Activated CD4-positive, alpha-beta memory T cell treated with anti-CD3 and anti-CD28 coated beads for 36 hours (primary cell): ENCODE measurements at regions not wholly inside any gene's neighbourhood (a gene's known extent, or its start where the extent isn't known, plus 50 kb on each side); places are given as distances from the start of the nearest gene placed in this dataset.

Experiments
- CTCF ChIA-PET: fragments of 350-600 bp; sonication (Branson Sonifier 250); formaldehyde crosslinking; loops from one replicate; lab custom pipeline; 2021; ENCODE audit warnings: antibody characterized with exemption, inconsistent platforms; lab: Charles Lee
- POLR2A ChIA-PET: fragments of 350-600 bp; sonication (Branson Sonifier 250); formaldehyde crosslinking; loops from one replicate; lab custom pipeline; 2021; ENCODE audit warnings: antibody characterized with exemption; lab: Charles Lee
- DNase-seq: peaks from one replicate; pipeline ENCODE4 v3.0.0-alpha.2; 2020
- H3K27ac Mint-ChIP-seq: one replicate; pipeline ENCODE4 v1.8.0; 2021; ENCODE audit warnings: mixed read lengths
- H3K27me3 Mint-ChIP-seq: one replicate; pipeline ENCODE4 v1.8.0; 2021; ENCODE audit warnings: mixed read lengths
- H3K36me3 Mint-ChIP-seq: one replicate; pipeline ENCODE4 v1.8.0; 2021; ENCODE audit warnings: mixed read lengths
- H3K4me1 Mint-ChIP-seq: one replicate; pipeline ENCODE4 v1.8.0; 2021; ENCODE audit warnings: low read depth, mixed read lengths
- H3K4me3 Mint-ChIP-seq: one replicate; pipeline ENCODE4 v1.8.0; 2021; ENCODE audit warnings: mild to moderate bottlenecking, mixed read lengths
- H3K9me3 Mint-ChIP-seq: one replicate; pipeline ENCODE4 v1.8.0; 2021; ENCODE audit warnings: mixed read lengths
- intact Hi-C: fragments of 100-400 bp; cut with micrococcal nuclease; formaldehyde crosslinking; loops from one replicate; pipeline ENCODE4 v1.15.1; 2023

- Mint-ChIP-seq H3K36me3 (peaks cover 5% of the 10 kb centered on the region), H3K27me3 (peaks cover 2% of the 10 kb centered on the region), H3K27ac (no peak overlapping the region), H3K9me3 (peaks cover 4% of the 10 kb centered on the region), H3K4me3 (no peak overlapping the region), H3K4me1 (peaks cover 7% of the 10 kb centered on the region)
- POLR2A ChIA-PET = interaction anchor here (0.6 kb wide), 1 partner anchor 582 kb away, joined by 3 read pairs; no protein-coding TSS in a partner anchor
- CTCF ChIA-PET = interaction anchor here (1.1 kb wide), 1 partner anchor 489 kb away, joined by 3 read pairs; no protein-coding TSS in a partner anchor
- no peak for DNase-seq
- intact Hi-C loops = no loop called here
Observed at GRCh38 chr6:14221564-14222279, 104.2 kb downstream of the CD83 start.

GRCh38 chr6:14222956-14223355, 105.4 kb downstream of the CD83 start:
- H3K4me1 Mint-ChIP-seq = peaks cover 3% of the 10 kb centered on the region
- intact Hi-C loops = no loop called here
- no peak overlapping the region for H3K4me3 Mint-ChIP-seq
- H3K9me3 Mint-ChIP-seq = peaks cover 4% of the 10 kb centered on the region
- DNase-seq = no peak
- H3K36me3 Mint-ChIP-seq = peaks cover 5% of the 10 kb centered on the region
- H3K27me3 Mint-ChIP-seq = peaks cover 2% of the 10 kb centered on the region
- ChIA-PET CTCF (no interaction called here), POLR2A (no interaction called here)
- H3K27ac Mint-ChIP-seq = no peak overlapping the region

- POLR2A ChIA-PET = interaction anchor here (0.6 kb wide), 1 partner anchor 537 kb away, joined by 3 read pairs; no protein-coding TSS in a partner anchor
- Mint-ChIP-seq H3K4me3 (no peak overlapping the region), H3K27me3 (peaks cover 2% of the 10 kb centered on the region), H3K9me3 (peaks cover 4% of the 10 kb centered on the region), H3K36me3 (peaks cover 5% of the 10 kb centered on the region), H3K4me1 (peaks cover 6% of the 10 kb centered on the region), H3K27ac (no peak overlapping the region)
- no peak for DNase-seq
- CTCF ChIA-PET = interaction anchor here (0.6 kb wide), 1 partner anchor 479 kb away, joined by 3 read pairs; no protein-coding TSS in a partner anchor
- intact Hi-C loops = loop anchor here (5.0 kb wide), 1 partner anchor 53 kb away; no protein-coding TSS in a partner anchor
Observed at GRCh38 chr6:14224359-14225103, 107.0 kb downstream of the CD83 start.

- Mint-ChIP-seq H3K4me1 (peaks cover 6% of the 10 kb centered on the region), H3K27me3 (no peaks in the 10 kb centered on the region), H3K36me3 (peaks cover 5% of the 10 kb centered on the region), H3K9me3 (peaks cover 4% of the 10 kb centered on the region), H3K4me3 (no peak overlapping the region), H3K27ac (no peak overlapping the region)
- ChIA-PET CTCF (interaction anchor here (1.3 kb wide), 1 partner anchor 14 kb away, joined by 3 read pairs; no protein-coding TSS in a partner anchor), POLR2A (no interaction called here)
- no peak for DNase-seq
- intact Hi-C loops = loop anchor here (5.0 kb wide), 1 partner anchor 51 kb away; no protein-coding TSS in a partner anchor
Observed at GRCh38 chr6:14226051-14226660, 108.6 kb downstream of the CD83 start.

- H3K4me1 Mint-ChIP-seq = peaks cover 16% of the 10 kb centered on the region
- H3K4me3 Mint-ChIP-seq = no peak overlapping the region
- no peak overlapping the region for H3K27ac Mint-ChIP-seq
- H3K36me3 Mint-ChIP-seq = peaks cover 5% of the 10 kb centered on the region
- ChIA-PET POLR2A (interaction anchor here (0.6 kb wide), 1 partner anchor 456 kb away, joined by 5 read pairs; no protein-coding TSS in a partner anchor), CTCF (interaction anchor here (0.6 to 2.0 kb wide), 2 partner anchors 18 to 109 kb away, joined by 3 to 4 read pairs; no protein-coding TSS in a partner anchor)
- no peaks in the 10 kb centered on the region for H3K27me3 Mint-ChIP-seq
- DNase-seq = peak; percentile 80
- intact Hi-C loops = loop anchor here (5.0 kb wide), 1 partner anchor 49 kb away; no protein-coding TSS in a partner anchor
- H3K9me3 Mint-ChIP-seq = peaks cover 4% of the 10 kb centered on the region
Observed at GRCh38 chr6:14228571-14228970, 111.0 kb downstream of the CD83 start.

GRCh38 chr6:14231071-14231483, 113.5 kb downstream of the CD83 start:
- Mint-ChIP-seq H3K36me3 (peaks cover 4% of the 10 kb centered on the region), H3K27ac (no peak overlapping the region), H3K27me3 (no peaks in the 10 kb centered on the region), H3K4me1 (peaks cover 16% of the 10 kb centered on the region), H3K9me3 (peaks cover 3% of the 10 kb centered on the region), H3K4me3 (no peak overlapping the region)
- CTCF ChIA-PET = interaction anchor here (0.6 kb wide), 1 partner anchor 555 kb away, joined by 3 read pairs; no protein-coding TSS in a partner anchor
- DNase-seq = no peak
- intact Hi-C loops = no loop called here
- POLR2A ChIA-PET = no interaction called here

- intact Hi-C loops = no loop called here
- ChIA-PET POLR2A (no interaction called here), CTCF (no interaction called here)
- Mint-ChIP-seq H3K9me3 (no peaks in the 10 kb centered on the region), H3K36me3 (no peaks in the 10 kb centered on the region), H3K4me1 (peaks cover 16% of the 10 kb centered on the region), H3K27me3 (no peaks in the 10 kb centered on the region), H3K4me3 (no peak overlapping the region), H3K27ac (no peak overlapping the region)
- DNase-seq = peak; percentile 41
Observed at GRCh38 chr6:14231501-14232280, 114.1 kb downstream of the CD83 start.

GRCh38 chr6:14232889-14233288, 115.3 kb downstream of the CD83 start:
- Mint-ChIP-seq H3K4me1 (peaks cover 16% of the 10 kb centered on the region), H3K9me3 (no peaks in the 10 kb centered on the region), H3K36me3 (no peaks in the 10 kb centered on the region), H3K27me3 (no peaks in the 10 kb centered on the region), H3K4me3 (no peak overlapping the region), H3K27ac (no peak overlapping the region)
- no peak for DNase-seq
- ChIA-PET CTCF (interaction anchor here (0.6 kb wide), 1 partner anchor 1206 kb away, joined by 3 read pairs; no protein-coding TSS in a partner anchor), POLR2A (no interaction called here)
- intact Hi-C loops = no loop called here

GRCh38 chr6:14235653-14236356, 118.2 kb downstream of the CD83 start:
- DNase-seq = no peak
- Mint-ChIP-seq H3K4me1 (peaks cover 9% of the 10 kb centered on the region), H3K9me3 (peaks cover 7% of the 10 kb centered on the region), H3K4me3 (no peak overlapping the region), H3K36me3 (no peaks in the 10 kb centered on the region), H3K27me3 (no peaks in the 10 kb centered on the region), H3K27ac (no peak overlapping the region)
- intact Hi-C loops = no loop called here
- CTCF ChIA-PET = no interaction called here
- POLR2A ChIA-PET = no interaction called here

- H3K27me3 Mint-ChIP-seq = no peaks in the 10 kb centered on the region
- ChIA-PET POLR2A (no interaction called here), CTCF (no interaction called here)
- DNase-seq = no peak
- H3K4me1 Mint-ChIP-seq = peaks cover 4% of the 10 kb centered on the region
- no peak overlapping the region for H3K27ac Mint-ChIP-seq
- H3K36me3 Mint-ChIP-seq = no peaks in the 10 kb centered on the region
- no peak overlapping the region for H3K4me3 Mint-ChIP-seq
- peaks cover 10% of the 10 kb centered on the region for H3K9me3 Mint-ChIP-seq
- intact Hi-C loops = no loop called here
Observed at GRCh38 chr6:14239097-14239496, 121.5 kb downstream of the CD83 start.
